ENCODE measurements at regions not wholly inside any gene's neighbourhood (a gene's known extent, or its start where the extent isn't known, plus 50 kb on each side); places are given as distances from the start of the nearest gene placed in this dataset.

- TF ChIP-seq POLR2A (IDR thresholded peaks at IDR 0.05): no peak
- TF ChIP-seq CTCF (IDR thresholded peaks at IDR 0.05): no peak
Measured at GRCh38 chr1:218112862-218113261, 172.2 kb upstream of the RRP15 start.

All from body of pancreas (tissue), 4 donors.